ENCODE measurements at regions not wholly inside any gene's neighbourhood (a gene's known extent, or its start where the extent isn't known, plus 50 kb on each side); places are given as distances from the start of the nearest gene placed in this dataset.
A peak's percentile ranks its signal among the peaks of the same experiment; 100 is the strongest.

DNA sequence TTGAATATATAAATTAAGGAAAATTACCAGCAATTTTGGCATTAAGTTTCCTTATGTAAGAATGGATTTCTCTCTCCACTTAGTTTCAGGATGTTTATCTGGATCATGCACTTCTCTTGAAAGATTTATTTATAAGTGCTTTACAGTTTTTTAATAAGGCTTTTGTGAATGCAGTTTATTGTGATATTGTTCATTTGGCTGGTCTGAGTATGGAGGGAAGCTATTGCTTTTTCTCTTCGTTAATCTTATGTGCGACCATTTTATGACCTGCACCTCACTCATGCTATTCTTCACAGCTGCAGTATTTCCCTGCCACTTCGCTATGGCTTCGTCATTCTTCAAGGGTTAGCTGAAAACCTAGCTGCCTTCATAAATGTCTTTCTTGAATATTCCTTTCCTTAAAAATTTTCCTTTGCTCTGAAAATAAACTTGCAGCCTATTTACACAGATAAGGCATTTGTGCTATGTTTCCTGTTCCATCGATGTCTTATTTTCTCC is 233.4 kb downstream of the SOCS6 start:
- Mint-ChIP-seq H3K27me3 (ENCODE audit: low read depth) (no peaks in the 10 kb centered on the region), H3K9me3 (no peaks in the 10 kb centered on the region), H3K36me3 (ENCODE audit: insufficient read depth) (no peaks in the 10 kb centered on the region), H3K4me1 (ENCODE audit: low read depth) (no peaks in the 10 kb centered on the region), H3K4me3 (no peak overlapping the region)
- no peak for ATAC-seq
- no peak for DNase-seq

DNA sequence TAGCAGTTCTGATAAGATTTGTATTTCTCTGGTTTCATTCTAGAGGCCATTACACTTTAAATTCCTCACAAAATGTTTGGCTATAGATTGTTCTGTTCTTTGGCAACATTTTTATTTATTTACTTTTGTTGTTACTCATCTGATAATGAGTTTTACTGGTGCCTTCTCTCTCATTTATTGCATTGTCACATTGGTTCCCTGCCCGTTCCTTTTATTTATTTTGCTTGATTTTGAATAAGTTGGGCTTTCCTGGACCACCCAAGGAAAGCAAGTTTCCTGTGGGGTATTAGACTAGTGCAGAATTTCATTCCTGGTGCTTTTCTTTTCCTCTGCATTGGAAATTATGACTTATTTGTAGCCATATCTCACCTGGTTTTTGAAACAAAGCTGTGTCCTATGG is 232.0 kb downstream of the SOCS6 start:
- Mint-ChIP-seq H3K4me3 (no peak overlapping the region), H3K9me3 (no peaks in the 10 kb centered on the region), H3K27me3 (ENCODE audit: low read depth) (no peaks in the 10 kb centered on the region), H3K36me3 (ENCODE audit: insufficient read depth) (no peaks in the 10 kb centered on the region), H3K4me1 (ENCODE audit: low read depth) (no peaks in the 10 kb centered on the region)
- DNase-seq (no peak), ATAC-seq (no peak)

DNA sequence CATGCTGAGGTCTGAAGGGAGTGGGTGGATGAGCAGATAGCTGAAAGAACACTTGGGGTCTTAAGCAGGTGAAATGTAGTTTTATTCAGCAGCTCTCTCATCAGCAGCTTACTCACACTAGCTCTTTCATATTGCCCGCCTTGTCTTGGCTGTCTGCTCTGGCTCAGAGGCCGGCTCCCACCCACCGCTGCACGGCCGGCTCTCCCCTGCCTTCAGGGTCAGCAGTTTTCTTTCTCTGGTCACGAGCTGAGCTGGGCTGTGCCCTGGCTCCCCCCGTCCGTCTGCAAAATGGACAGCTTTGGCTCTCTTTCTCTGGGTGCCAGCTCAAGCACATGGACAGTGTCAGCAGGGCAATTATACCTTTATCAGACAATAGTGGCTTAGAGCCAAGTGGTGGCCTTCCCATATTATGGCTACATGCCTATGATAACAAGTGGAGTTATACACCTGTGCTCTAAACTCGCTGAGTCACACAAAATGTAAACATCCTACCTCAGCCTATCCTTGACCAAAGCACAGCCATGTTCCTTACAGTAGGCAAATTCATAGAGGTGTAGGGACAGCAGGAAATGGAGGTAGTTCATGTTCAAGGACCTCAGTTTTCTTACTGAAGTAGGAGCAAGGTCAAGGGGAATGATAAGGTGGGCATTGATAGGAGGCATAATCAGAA is 224.8 kb downstream of the SOCS6 start:
- no peak overlapping the region for H3K4me3 Mint-ChIP-seq
- H3K9me3 Mint-ChIP-seq, result no peaks in the 10 kb centered on the region
- H3K4me1 Mint-ChIP-seq (ENCODE audit: low read depth), result no peaks in the 10 kb centered on the region
- DNase-seq, result no peak
- no peaks in the 10 kb centered on the region for H3K27me3 Mint-ChIP-seq (ENCODE audit: low read depth)
- ATAC-seq, result no peak
- H3K36me3 Mint-ChIP-seq (ENCODE audit: insufficient read depth), result no peaks in the 10 kb centered on the region

DNA sequence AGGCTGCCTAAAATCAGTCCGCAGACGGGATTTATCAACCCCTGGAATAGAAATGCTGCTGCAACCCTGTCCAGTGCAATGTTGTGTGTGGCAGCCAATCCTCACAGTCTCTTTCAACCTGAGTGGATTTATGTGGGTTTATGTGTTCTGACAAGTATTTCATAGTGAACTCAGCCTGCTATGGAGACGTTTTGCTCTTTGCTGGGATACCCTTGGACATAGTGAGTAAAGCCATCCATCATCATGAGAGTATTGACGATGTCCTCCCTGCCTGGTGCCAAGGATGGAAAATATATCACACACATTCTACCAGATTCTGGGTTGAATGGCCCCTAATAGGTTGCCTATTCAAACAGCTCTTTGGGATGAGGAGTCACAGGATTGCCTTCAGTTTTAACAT is 219.1 kb downstream of the SOCS6 start:
- no peaks in the 10 kb centered on the region for H3K9me3 Mint-ChIP-seq
- DNase-seq (no peak), ATAC-seq (no peak)
- no peaks in the 10 kb centered on the region for H3K4me1 Mint-ChIP-seq (ENCODE audit: low read depth)
- no peaks in the 10 kb centered on the region for H3K36me3 Mint-ChIP-seq (ENCODE audit: insufficient read depth)
- no peaks in the 10 kb centered on the region for H3K27me3 Mint-ChIP-seq (ENCODE audit: low read depth)
- no peak overlapping the region for H3K4me3 Mint-ChIP-seq

DNA sequence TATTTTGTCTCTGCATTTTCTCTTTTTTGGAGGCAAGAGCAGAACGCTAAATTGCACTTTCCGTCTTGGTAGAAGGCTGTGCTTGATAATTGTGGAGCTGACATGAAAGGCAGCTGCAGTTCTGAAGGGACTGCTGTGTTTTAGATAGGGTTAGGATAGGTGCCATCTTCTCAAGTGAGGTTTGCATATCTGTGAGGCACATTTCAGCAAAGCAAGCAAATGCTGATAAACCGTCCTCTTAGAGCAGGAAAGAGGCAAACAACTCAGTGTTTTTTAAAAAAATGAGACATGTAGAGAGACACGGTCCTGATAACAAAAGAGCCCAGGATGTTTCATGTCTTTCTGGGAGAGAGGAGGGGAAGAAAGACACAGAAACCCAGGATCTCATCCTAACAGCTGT is 217.7 kb downstream of the SOCS6 start:
- no peaks in the 10 kb centered on the region for H3K36me3 Mint-ChIP-seq (ENCODE audit: insufficient read depth)
- DNase-seq (no peak), ATAC-seq (no peak)
- no peaks in the 10 kb centered on the region for H3K4me1 Mint-ChIP-seq (ENCODE audit: low read depth)
- no peaks in the 10 kb centered on the region for H3K27me3 Mint-ChIP-seq (ENCODE audit: low read depth)
- no peak overlapping the region for H3K4me3 Mint-ChIP-seq
- H3K9me3 Mint-ChIP-seq, result no peaks in the 10 kb centered on the region

DNA sequence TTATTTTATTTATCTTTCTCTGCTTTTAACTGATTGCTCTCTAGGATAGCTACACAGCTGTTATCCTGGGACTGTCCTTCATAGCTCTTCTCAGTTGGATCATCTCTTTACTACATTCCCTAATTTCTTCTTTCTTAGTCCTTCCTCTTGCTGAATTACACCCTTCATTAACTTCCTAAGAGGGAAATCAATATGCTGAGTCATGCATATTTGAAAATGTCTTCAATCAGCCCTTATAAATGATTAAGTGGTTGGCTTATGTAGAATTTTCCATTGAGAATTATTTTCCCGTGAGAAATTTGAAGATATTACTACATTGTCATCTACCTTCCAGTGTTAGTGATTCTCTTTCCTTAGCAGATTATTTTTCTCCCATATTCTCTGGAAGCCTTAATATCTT is 214.2 kb downstream of the SOCS6 start:
- Mint-ChIP-seq H3K36me3 (ENCODE audit: insufficient read depth) (no peaks in the 10 kb centered on the region), H3K9me3 (no peaks in the 10 kb centered on the region)

DNA sequence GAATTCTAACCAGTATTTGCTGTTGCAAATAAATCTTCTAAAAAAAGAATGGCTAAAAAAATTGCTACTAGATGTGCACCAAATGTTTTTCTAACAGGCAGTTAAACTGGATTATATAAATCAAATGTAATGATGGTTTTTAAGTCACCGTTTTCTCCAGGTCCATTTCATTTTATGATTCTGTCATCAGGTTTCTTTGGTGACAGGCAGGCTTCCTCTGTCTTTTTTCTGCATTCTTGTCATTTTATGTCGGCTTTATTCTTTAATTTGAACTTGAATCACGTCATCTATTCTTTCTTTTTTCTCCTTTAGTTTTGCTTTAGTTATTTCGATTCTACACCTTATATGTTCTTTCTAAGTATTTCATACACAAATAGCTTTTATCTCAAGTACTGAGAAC is 212.5 kb downstream of the SOCS6 start:
- Mint-ChIP-seq H3K9me3 (no peaks in the 10 kb centered on the region), H3K4me3 (no peak overlapping the region), H3K36me3 (ENCODE audit: insufficient read depth) (no peaks in the 10 kb centered on the region), H3K4me1 (ENCODE audit: low read depth) (no peaks in the 10 kb centered on the region), H3K27me3 (ENCODE audit: low read depth) (no peaks in the 10 kb centered on the region)
- ATAC-seq (no peak), DNase-seq (no peak)

More for the DNA sequence above, 214.2 kb downstream of the SOCS6 start:
- no peak for ATAC-seq
- Mint-ChIP-seq H3K4me1 (ENCODE audit: low read depth) (no peaks in the 10 kb centered on the region), H3K4me3 (no peak overlapping the region), H3K27me3 (ENCODE audit: low read depth) (no peaks in the 10 kb centered on the region)
- no peak for DNase-seq

DNA sequence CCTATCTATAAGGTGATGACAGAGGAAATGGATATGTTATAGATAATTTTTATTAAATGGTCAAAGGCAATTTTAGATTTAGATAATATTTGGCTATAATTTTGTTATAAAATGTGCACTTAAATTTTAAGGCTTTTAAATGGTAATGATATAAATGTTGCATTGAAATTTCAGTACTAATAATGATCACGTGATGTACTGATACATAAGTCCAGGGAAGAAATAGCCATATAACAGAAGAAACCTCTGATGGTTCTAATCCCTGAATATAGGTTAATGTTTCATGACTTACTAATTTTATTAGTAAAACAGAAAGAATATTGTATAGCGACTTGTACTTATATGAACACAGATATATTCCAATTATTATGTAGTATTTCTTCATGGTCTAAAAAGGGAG is 211.9 kb downstream of the SOCS6 start:
- Mint-ChIP-seq H3K27me3 (ENCODE audit: low read depth) (no peaks in the 10 kb centered on the region), H3K4me3 (no peak overlapping the region), H3K36me3 (ENCODE audit: insufficient read depth) (no peaks in the 10 kb centered on the region), H3K4me1 (ENCODE audit: low read depth) (no peaks in the 10 kb centered on the region), H3K9me3 (no peaks in the 10 kb centered on the region)
- DNase-seq (no peak), ATAC-seq (no peak)

DNA sequence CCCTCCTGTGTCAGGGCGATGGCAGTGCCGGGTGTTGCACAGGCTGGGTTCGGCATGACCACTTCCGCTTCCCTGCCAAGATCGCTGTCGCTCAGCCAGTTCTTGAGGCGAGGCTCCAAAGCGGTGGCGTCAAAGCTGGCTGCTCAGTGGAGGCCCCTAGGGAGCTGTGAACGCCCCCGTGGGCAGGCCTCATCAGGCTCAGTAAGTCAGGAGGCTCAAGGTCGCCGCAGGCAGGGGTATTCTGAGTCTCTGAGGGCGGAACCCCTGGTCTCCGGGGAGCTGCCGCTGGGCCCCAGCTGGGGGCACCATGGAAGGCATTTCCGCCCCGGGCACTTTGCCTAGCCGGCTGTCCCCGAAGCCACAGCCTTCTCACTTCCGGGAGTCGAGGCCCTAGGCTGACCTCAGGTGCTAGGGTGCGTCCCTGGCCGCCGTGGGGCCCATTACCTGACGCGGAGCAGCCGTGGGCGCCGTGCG is 210.4 kb downstream of the SOCS6 start:
- no peaks in the 10 kb centered on the region for H3K4me1 Mint-ChIP-seq (ENCODE audit: low read depth)
- no peaks in the 10 kb centered on the region for H3K27me3 Mint-ChIP-seq (ENCODE audit: low read depth)
- no peaks in the 10 kb centered on the region for H3K36me3 Mint-ChIP-seq (ENCODE audit: insufficient read depth)
- no peak overlapping the region for H3K4me3 Mint-ChIP-seq
- H3K9me3 Mint-ChIP-seq, result no peaks in the 10 kb centered on the region
- no peak for DNase-seq
- ATAC-seq, result no peak

DNA sequence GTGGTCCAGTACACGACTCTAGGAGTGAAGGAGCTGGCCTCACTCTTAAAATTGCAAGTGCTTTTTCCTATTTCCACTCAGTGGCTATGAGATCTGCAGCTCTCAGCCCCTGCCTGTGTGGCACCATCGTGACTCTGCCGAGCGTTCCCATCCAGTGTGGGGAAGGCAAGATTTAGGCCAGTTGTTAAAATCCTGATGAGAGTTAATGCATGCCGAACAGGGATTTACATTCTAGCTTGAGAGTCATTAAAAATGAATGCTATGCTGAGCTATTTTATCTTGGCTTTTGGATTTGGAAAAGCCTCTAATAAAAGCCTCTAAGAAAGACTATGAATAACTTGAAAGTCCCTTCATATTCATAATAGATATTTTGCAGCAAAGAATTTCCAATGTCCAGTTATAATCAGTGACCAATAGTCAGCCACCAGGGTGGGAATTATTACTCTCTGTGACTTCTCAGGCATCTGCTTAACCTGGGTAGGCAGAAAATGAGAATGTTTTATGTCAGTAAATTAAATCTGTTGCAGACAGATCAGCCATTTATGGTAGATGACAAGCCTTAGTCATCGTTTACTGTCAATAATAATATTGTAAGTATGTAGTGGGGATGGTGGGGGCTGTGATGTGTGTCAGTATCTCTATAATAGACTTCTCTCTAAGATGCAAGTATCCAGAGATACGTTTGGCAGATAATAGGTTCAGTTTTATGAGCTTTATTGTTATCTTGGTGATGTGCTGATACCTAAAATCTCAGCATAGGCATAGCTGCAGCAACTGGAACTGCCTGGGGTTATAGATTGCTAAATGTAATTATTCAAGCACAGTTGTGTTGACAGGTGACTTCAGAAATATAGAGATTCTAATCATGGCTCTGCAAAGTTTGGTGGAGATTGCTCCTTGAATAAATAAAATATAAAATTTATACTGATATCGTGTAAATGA is 207.8 kb downstream of the SOCS6 start:
- no peaks in the 10 kb centered on the region for H3K36me3 Mint-ChIP-seq (ENCODE audit: insufficient read depth)
- no peaks in the 10 kb centered on the region for H3K9me3 Mint-ChIP-seq
- ATAC-seq (no peak), DNase-seq (no peak)
- no peak overlapping the region for H3K4me3 Mint-ChIP-seq
- no peaks in the 10 kb centered on the region for H3K27me3 Mint-ChIP-seq (ENCODE audit: low read depth)
- H3K4me1 Mint-ChIP-seq (ENCODE audit: low read depth), result no peaks in the 10 kb centered on the region

DNA sequence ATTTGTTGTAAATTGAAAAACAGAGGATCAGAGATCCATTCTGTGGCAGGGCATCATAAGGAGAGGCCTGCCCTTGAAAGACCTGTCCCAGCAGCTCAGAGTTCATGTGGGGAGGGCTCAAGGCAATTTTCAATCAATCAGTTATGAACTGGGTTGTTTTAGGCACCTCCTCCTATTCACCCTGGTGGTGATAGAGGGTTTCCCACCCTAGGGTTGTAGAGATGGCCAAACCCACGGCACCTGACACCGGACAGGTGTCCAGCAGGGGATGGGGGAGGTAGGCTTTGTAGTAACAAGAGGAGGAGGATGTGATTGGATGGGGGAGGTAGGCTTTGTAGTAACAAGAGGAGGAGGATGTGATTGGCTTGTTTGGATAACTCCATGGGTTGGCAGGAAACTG is 205.7 kb downstream of the SOCS6 start:
- no peaks in the 10 kb centered on the region for H3K9me3 Mint-ChIP-seq
- no peak overlapping the region for H3K4me3 Mint-ChIP-seq
- H3K27me3 Mint-ChIP-seq (ENCODE audit: low read depth), result peaks cover 4% of the 10 kb centered on the region

DNA sequence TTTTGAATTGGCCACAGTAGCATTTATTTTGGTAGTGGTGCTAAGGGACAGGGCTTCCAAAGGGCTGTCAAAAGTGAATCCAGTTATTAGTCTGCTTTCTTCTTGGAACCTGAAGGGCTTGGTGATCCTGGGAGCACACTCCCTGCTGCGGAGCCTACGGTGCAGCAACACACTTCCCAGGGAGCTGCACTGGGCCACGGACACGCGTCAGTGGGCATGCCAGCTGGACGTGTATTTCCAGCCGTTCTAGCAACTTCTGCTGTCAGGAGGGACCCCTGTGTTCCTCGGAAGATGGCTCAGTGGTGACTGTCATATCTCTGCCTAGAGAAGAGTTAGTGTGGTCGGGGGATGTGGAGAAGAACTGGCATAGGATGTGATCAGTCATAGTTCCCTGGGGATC is 204.6 kb downstream of the SOCS6 start:
- peaks cover 4% of the 10 kb centered on the region for H3K27me3 Mint-ChIP-seq (ENCODE audit: low read depth)
- no peaks in the 10 kb centered on the region for H3K9me3 Mint-ChIP-seq
- no peak overlapping the region for H3K4me3 Mint-ChIP-seq
- no peak for DNase-seq
- no peak for ATAC-seq
- H3K36me3 Mint-ChIP-seq (ENCODE audit: insufficient read depth), result no peaks in the 10 kb centered on the region
- H3K4me1 Mint-ChIP-seq (ENCODE audit: low read depth), result no peaks in the 10 kb centered on the region

More for the DNA sequence above, 205.7 kb downstream of the SOCS6 start:
- Mint-ChIP-seq H3K36me3 (ENCODE audit: insufficient read depth) (no peaks in the 10 kb centered on the region), H3K4me1 (ENCODE audit: low read depth) (no peaks in the 10 kb centered on the region)
- no peak for ATAC-seq
- no peak for DNase-seq

DNA sequence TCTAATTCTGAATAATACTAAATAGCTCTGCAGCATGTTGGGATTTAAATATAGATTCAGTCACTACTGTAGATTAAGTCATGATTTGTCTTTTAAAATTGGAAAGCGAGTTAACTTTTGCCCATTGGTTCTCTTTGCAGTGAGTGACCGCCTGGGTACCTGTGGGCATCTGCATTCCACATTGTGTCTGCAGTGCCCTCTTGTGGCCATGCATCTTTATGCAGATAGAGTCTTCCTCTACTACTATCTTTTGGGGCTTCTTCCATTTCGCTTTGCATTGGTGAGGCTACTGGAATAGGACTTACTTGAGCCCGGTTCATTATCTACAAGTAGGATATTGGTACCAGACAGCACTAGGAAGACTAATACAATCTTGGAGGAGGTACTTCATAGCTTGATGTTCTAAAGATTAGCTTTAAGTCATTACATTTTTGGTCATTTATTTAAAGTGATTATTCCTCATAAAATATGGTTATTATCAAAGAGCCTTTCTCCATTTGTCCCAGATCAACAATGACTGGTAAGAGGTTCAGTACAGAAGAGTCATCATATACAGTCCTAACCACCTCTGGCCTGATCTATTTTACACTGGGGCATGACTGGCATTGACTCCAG is 203.0 kb downstream of the SOCS6 start:
- Mint-ChIP-seq H3K4me3 (no peak overlapping the region), H3K27me3 (ENCODE audit: low read depth) (peaks cover 4% of the 10 kb centered on the region), H3K9me3 (no peaks in the 10 kb centered on the region), H3K36me3 (ENCODE audit: insufficient read depth) (no peaks in the 10 kb centered on the region), H3K4me1 (ENCODE audit: low read depth) (no peaks in the 10 kb centered on the region)
- DNase-seq (peak; percentile 20), ATAC-seq (no peak)

DNA sequence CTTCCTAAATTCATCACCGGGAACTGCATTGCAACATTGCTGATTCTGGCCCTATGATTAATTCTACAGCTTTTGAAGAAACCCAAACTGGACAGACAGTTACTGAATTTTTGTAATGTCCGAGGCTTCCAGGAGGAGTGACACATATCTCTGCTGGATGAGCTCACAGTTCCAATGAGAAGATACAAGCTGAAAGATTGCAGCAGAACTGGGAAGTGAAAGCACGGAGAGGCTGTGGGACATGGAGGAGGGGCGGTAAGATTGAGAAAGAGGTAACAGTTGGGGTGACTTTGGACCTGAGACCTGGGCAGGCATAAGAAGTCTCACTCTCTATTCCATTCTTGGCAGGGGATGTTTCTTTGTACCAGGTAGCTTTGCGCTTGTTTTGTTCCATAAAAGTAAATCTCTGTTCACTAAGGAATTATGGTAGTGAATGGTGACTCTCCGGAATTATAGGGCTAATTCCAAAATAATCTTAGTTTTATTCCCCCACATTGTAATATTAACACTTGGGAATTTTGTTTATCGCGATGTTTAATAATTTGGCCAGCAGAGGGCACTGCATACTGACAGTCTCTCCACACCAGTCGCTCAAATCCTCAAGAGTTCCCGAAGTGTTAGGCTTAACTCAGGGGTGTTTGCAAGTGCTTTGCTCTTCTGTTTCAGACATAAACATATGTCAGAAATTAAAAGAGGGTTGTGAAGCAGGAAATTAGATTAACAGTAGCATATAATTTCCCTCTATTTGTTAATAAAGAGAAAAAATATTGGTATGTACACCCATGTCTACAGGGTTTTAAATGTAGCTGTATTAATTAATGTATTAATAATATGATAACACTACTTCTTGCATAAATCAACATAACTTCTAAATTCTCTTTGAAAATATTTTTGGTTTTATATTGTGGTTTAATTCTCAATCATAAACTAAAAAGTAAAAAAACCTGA is 201.4 kb downstream of the SOCS6 start:
- H3K36me3 Mint-ChIP-seq (ENCODE audit: insufficient read depth), result no peaks in the 10 kb centered on the region
- H3K9me3 Mint-ChIP-seq, result no peaks in the 10 kb centered on the region
- peaks cover 7% of the 10 kb centered on the region for H3K27me3 Mint-ChIP-seq (ENCODE audit: low read depth)
- ATAC-seq (no peak), DNase-seq (peak; percentile 24)
- no peak overlapping the region for H3K4me3 Mint-ChIP-seq
- no peaks in the 10 kb centered on the region for H3K4me1 Mint-ChIP-seq (ENCODE audit: low read depth)
